Skeletal muscle tissue (tissue), 3 donors: ENCODE measurements at regions not wholly inside any gene's neighbourhood (a gene's known extent, or its start where the extent isn't known, plus 50 kb on each side); places are given as distances from the start of the nearest gene placed in this dataset.

Experiments used
- H3K27ac ChIP-seq: one replicate; pipeline ENCODE4 v1.7.0; 2013; ENCODE audit warnings: mild to moderate bottlenecking, low read depth, low read length, inconsistent platforms
- H3K27me3 ChIP-seq, 3 donors: one replicate each; pipeline ENCODE4 v1.7.0; 2013; ENCODE audit warnings: low read length in 3 of 3; ENCODE audit not compliant: control insufficient read depth in 3 of 3, insufficient read depth in 3 of 3
- H3K36me3 ChIP-seq, 3 donors: one replicate each; pipeline ENCODE4 v1.7.0; 2013; ENCODE audit warnings: low read length in 3 of 3; ENCODE audit not compliant: control insufficient read depth in 3 of 3, insufficient read depth in 3 of 3
- H3K4me1 ChIP-seq, 3 donors: one replicate each; pipeline ENCODE4 v1.7.0; 2013; ENCODE audit warnings: low read length in 3 of 3, mild to moderate bottlenecking in 3 of 3; ENCODE audit not compliant: control insufficient read depth in 3 of 3, insufficient read depth in 3 of 3
- H3K4me3 ChIP-seq, 3 donors: one replicate each; pipeline ENCODE4 v1.7.0; 2013; ENCODE audit warnings: low read length in 3 of 3
- H3K9ac ChIP-seq, 3 donors: one replicate each; pipeline ENCODE4 v1.7.0; 2013; ENCODE audit warnings: low read length in 3 of 3, mild to moderate bottlenecking in 3 of 3, moderate library complexity in 2 of 3, low read depth in 1 of 3
- H3K9me3 ChIP-seq, 3 donors: one replicate each; pipeline ENCODE4 v1.7.0; 2013; ENCODE audit warnings: low read length in 3 of 3; ENCODE audit not compliant: control insufficient read depth in 3 of 3
- donor health status: Osteomylitis.

GRCh38 chr4:8736090-8736825 lies 135.4 kb downstream of the HMX1 start:
- Histone ChIP-seq H3K4me3 (no peak overlapping the region), H3K36me3 (no peaks in the 10 kb centered on the region), H3K9ac (no peak overlapping the region), H3K9me3 (no peaks in the 10 kb centered on the region), H3K27ac (no peak overlapping the region), H3K27me3 (peaks cover 0 to 3% (median 0%) of the 10 kb centered on the region in 3 donors), H3K4me1 (no peaks in the 10 kb centered on the region)

GRCh38 chr4:8735236-8736089 lies 136.2 kb downstream of the HMX1 start:
- H3K27me3 ChIP-seq: peaks cover 0 to 3% (median 0%) of the 10 kb centered on the region in 3 donors
- no peak overlapping the region for H3K9ac ChIP-seq
- no peaks in the 10 kb centered on the region for H3K9me3 ChIP-seq
- H3K27ac ChIP-seq: no peak overlapping the region
- no peaks in the 10 kb centered on the region for H3K4me1 ChIP-seq
- H3K4me3 ChIP-seq: no peak overlapping the region
- no peaks in the 10 kb centered on the region for H3K36me3 ChIP-seq

- Histone ChIP-seq H3K27me3 (peaks cover 2 to 5% (median 4%) of the 10 kb centered on the region in 3 donors), H3K9ac (no peak overlapping the region), H3K36me3 (no peaks in the 10 kb centered on the region), H3K27ac (no peak overlapping the region), H3K4me3 (no peak overlapping the region), H3K4me1 (no peaks in the 10 kb centered on the region), H3K9me3 (no peaks in the 10 kb centered on the region)
Observed at GRCh38 chr4:8732681-8733243, 138.9 kb downstream of the HMX1 start.

- H3K4me1 ChIP-seq: no peaks in the 10 kb centered on the region
- H3K9ac ChIP-seq: no peak overlapping the region
- H3K9me3 ChIP-seq: no peaks in the 10 kb centered on the region
- H3K4me3 ChIP-seq: no peak overlapping the region
- H3K27me3 ChIP-seq: peaks cover 2 to 6% (median 5%) of the 10 kb centered on the region in 3 donors
- no peaks in the 10 kb centered on the region for H3K36me3 ChIP-seq
- no peak overlapping the region for H3K27ac ChIP-seq
Observed at GRCh38 chr4:8732092-8732491, 139.5 kb downstream of the CPZ start.

GRCh38 chr4:8731364-8731763 lies 138.8 kb downstream of the CPZ start:
- H3K9ac ChIP-seq: no peak overlapping the region
- no peak overlapping the region for H3K4me3 ChIP-seq
- H3K4me1 ChIP-seq: no peaks in the 10 kb centered on the region
- no peak overlapping the region for H3K27ac ChIP-seq
- H3K9me3 ChIP-seq: no peaks in the 10 kb centered on the region
- no peaks in the 10 kb centered on the region for H3K36me3 ChIP-seq
- peaks cover 5 to 8% (median 8%) of the 10 kb centered on the region in 3 donors for H3K27me3 ChIP-seq

GRCh38 chr4:8730681-8731080 lies 138.1 kb downstream of the CPZ start:
- no peaks in the 10 kb centered on the region for H3K4me1 ChIP-seq
- H3K9ac ChIP-seq: no peak overlapping the region
- H3K36me3 ChIP-seq: no peaks in the 10 kb centered on the region
- no peak overlapping the region for H3K4me3 ChIP-seq
- no peak overlapping the region for H3K27ac ChIP-seq
- no peaks in the 10 kb centered on the region for H3K9me3 ChIP-seq
- H3K27me3 ChIP-seq: peaks cover 8 to 10% (median 10%) of the 10 kb centered on the region in 3 donors

GRCh38 chr4:8730159-8730558 lies 137.6 kb downstream of the CPZ start:
- Histone ChIP-seq H3K27me3 (peaks cover 8 to 15% (median 10%) of the 10 kb centered on the region in 3 donors), H3K4me1 (no peaks in the 10 kb centered on the region), H3K9me3 (no peaks in the 10 kb centered on the region), H3K27ac (no peak overlapping the region), H3K4me3 (no peak overlapping the region), H3K36me3 (no peaks in the 10 kb centered on the region), H3K9ac (no peak overlapping the region)

GRCh38 chr4:8729408-8730149 lies 137.0 kb downstream of the CPZ start:
- H3K36me3 ChIP-seq: no peaks in the 10 kb centered on the region
- H3K4me3 ChIP-seq: no peak overlapping the region
- H3K9me3 ChIP-seq: no peaks in the 10 kb centered on the region
- no peak overlapping the region for H3K9ac ChIP-seq
- H3K4me1 ChIP-seq: no peaks in the 10 kb centered on the region
- no peak overlapping the region for H3K27ac ChIP-seq
- H3K27me3 ChIP-seq: peaks cover 14 to 21% (median 14%) of the 10 kb centered on the region in 3 donors

GRCh38 chr4:8728536-8729407 lies 136.2 kb downstream of the CPZ start:
- Histone ChIP-seq H3K27ac (no peak overlapping the region), H3K27me3 (peaks cover 14 to 26% (median 19%) of the 10 kb centered on the region in 3 donors), H3K9ac (no peak overlapping the region), H3K4me1 (no peaks in the 10 kb centered on the region), H3K9me3 (no peaks in the 10 kb centered on the region), H3K36me3 (no peaks in the 10 kb centered on the region), H3K4me3 (no peak overlapping the region)
